OCI-LY3 (cell line): ENCODE measurements at regions not wholly inside any gene's neighbourhood (a gene's known extent, or its start where the extent isn't known, plus 50 kb on each side); places are given as distances from the start of the nearest gene placed in this dataset.

Experiments used
- CTCF ChIP-seq: fragments of 200-600, 300-600 bp; sonication (generic); IDR thresholded peaks from 2 replicates; pipeline ENCODE4 v1.5.1; 2014; ENCODE audit warnings: antibody characterized with exemption, low read length, low read depth
- EZH2phosphoT487 ChIP-seq: fragments of 200-600 bp; shearing (Covaris generic); IDR thresholded peaks from 2 replicates; pipeline ENCODE4 v1.6.1; 2018; ENCODE audit warnings: antibody characterized with exemption, mixed run types, low read depth

- TF ChIP-seq CTCF: no peak
- TF ChIP-seq EZH2phosphoT487: no peak
Measured at GRCh38 chr14:71361874-71362273, 454.6 kb downstream of the PCNX1 start.
